K562 (cell line): ENCODE measurements at regions not wholly inside any gene's neighbourhood (a gene's known extent, or its start where the extent isn't known, plus 50 kb on each side); places are given as distances from the start of the nearest gene placed in this dataset.

ENCODE experiments used
- ATAC-seq: fragments of 200-7000 bp; cut with Tn5 transposase; 3 replicates; pipeline ENCODE4 v1.9.1; 2020; ENCODE audit warnings: moderate library complexity
- BruUV-seq: library from RNA; stranded (reverse); fragments of 400-500 nt; replicated peaks from 2 replicates; lab custom pipeline; 2021; lab: Mats Ljungman, UMichigan
- CTCF ChIA-PET: fragments of 300-600 bp; formaldehyde crosslinking; extraction: SDS; loops from one replicate; lab custom pipeline; 2021; ENCODE audit warnings: low intra/inter-chr PET ratio; lab: Yijun Ruan, JAX
- POLR2A ChIA-PET: fragments of 300-600, 350-650 bp; sonication (Branson Sonifier 250); formaldehyde crosslinking; extraction: SDS; loops from one replicate; lab custom pipeline; 2021; ENCODE audit warnings: antibody characterized with exemption, inconsistent platforms; lab: Yijun Ruan, JAX
- DNase-seq, 4 experiments: peaks; one replicate each; pipeline versions ENCODE4 v3.0.0 to v3.0.0-alpha.2; 2011 to 2018; ENCODE audit warnings: low spot score in 3 of 4, mixed read lengths in 3 of 4; ENCODE audit errors: extremely low read depth in 1 of 4
- FAIRE-seq: peaks from 2 replicates; lab custom pipeline; 2011; peaks lifted over from hg19 to GRCh38; lab: Jason Lieb, UNC
- H2AFZ ChIP-seq: 2 replicates; pipeline ENCODE4 v1.6.0; 2011; ENCODE audit warnings: low read depth, low read length, control low read depth, inconsistent platforms
- H3K27ac ChIP-seq: fragments of 200-600 bp; 3 replicates; pipeline ENCODE4 v1.8.0; 2011; ENCODE audit warnings: low read depth, mild to moderate bottlenecking, control low read depth, inconsistent platforms, low read length, moderate library complexity, mixed read lengths; ENCODE audit errors: extremely low read depth
- H3K27me3 ChIP-seq, 2 experiments: fragments of 300-600 bp in 1 of 2; 2 replicates in 1 of 2; 3 replicates in 1 of 2; pipeline versions ENCODE4 v1.6.0 to v1.8.0; 2011; ENCODE audit warnings: inconsistent platforms in 2 of 2, low read length in 2 of 2, mild to moderate bottlenecking in 1 of 2, mixed read lengths in 1 of 2, moderate library complexity in 1 of 2; ENCODE audit not compliant: control insufficient read depth in 2 of 2, insufficient read depth in 2 of 2
- H3K36me3 ChIP-seq: fragments of 300-600 bp; 3 replicates; pipeline ENCODE4 v1.8.0; 2011; ENCODE audit warnings: mild to moderate bottlenecking, low read length, inconsistent platforms; ENCODE audit not compliant: control insufficient read depth, insufficient read depth
- H3K4me1 ChIP-seq, 2 experiments: fragments of 200-600 bp in 1 of 2; replicated peaks in 1 of 2; 2 replicates in 1 of 2; 3 replicates in 1 of 2; pipeline versions ENCODE4 v1.5.1 to v1.8.0; 2011; ENCODE audit warnings: inconsistent platforms in 2 of 2, low read length in 2 of 2, mild to moderate bottlenecking in 1 of 2, mixed read lengths in 1 of 2, moderate library complexity in 1 of 2; ENCODE audit not compliant: control insufficient read depth in 2 of 2, insufficient read depth in 2 of 2
- H3K4me2 ChIP-seq: 2 replicates; pipeline ENCODE4 v1.6.1; 2011; ENCODE audit warnings: low read length, control low read depth, inconsistent platforms, mixed read lengths; ENCODE audit not compliant: insufficient read depth
- H3K4me3 ChIP-seq: fragments of 200-600 bp; sonication (generic), shearing (Covaris generic); 2 replicates; pipeline ENCODE4 v1.5.1; 2016; ENCODE audit warnings: control low read depth, inconsistent platforms
- H3K79me2 ChIP-seq: fragments of 200-600 bp; 3 replicates; pipeline ENCODE4 v1.8.0; 2011; ENCODE audit warnings: low read length, inconsistent platforms; ENCODE audit not compliant: control insufficient read depth, insufficient read depth
- H3K9ac ChIP-seq, 2 experiments: 2 replicates each; pipeline versions ENCODE4 v1.6.0 to v1.6.1; 2011; ENCODE audit warnings: low read depth in 2 of 2, low read length in 2 of 2, control low read depth in 1 of 2, inconsistent platforms in 1 of 2, mild to moderate bottlenecking in 1 of 2, mixed read lengths in 1 of 2; ENCODE audit not compliant: insufficient read depth in 1 of 2
- H3K9me1 ChIP-seq: one replicate; pipeline ENCODE4 v1.6.0; 2011; ENCODE audit warnings: inconsistent platforms, mild to moderate bottlenecking, low read length, moderate library complexity; ENCODE audit not compliant: control insufficient read depth, insufficient read depth
- H3K9me3 ChIP-seq: replicated peaks from 2 replicates; pipeline ENCODE4 v1.5.1; 2011; ENCODE audit warnings: low read depth, low read length, inconsistent platforms; ENCODE audit not compliant: control insufficient read depth, insufficient read depth
- H4K20me1 ChIP-seq: replicated peaks from 2 replicates; pipeline ENCODE4 v1.6.1; 2011; ENCODE audit warnings: low read length, inconsistent platforms, mixed read lengths; ENCODE audit not compliant: control insufficient read depth, insufficient read depth
- ATF2 ChIP-seq: sonication (generic); formaldehyde crosslinking; IDR thresholded peaks from 2 replicates; pipeline ENCODE4 v1.8.1; 2022; ENCODE audit warnings: missing genetic modification reagents
- BDP1 ChIP-seq: IDR thresholded peaks from 3 replicates; pipeline ENCODE4 v1.6.1; 2011; ENCODE audit not compliant: insufficient read length, insufficient read depth
- CBX8 ChIP-seq: fragments of 200-600 bp; sonication (generic); IDR thresholded peaks from 2 replicates; pipeline ENCODE4 v1.6.1; 2012; ENCODE audit warnings: borderline replicate concordance, mixed run types, low read depth, mild to moderate bottlenecking, moderate library complexity, mixed read lengths, low read length, control low read depth, inconsistent platforms; ENCODE audit not compliant: poor library complexity, severe bottlenecking; ENCODE audit errors: extremely low read depth
- DEAF1 ChIP-seq: fragments of 450-650 bp; formaldehyde crosslinking; IDR thresholded peaks from 2 replicates; pipeline ENCODE4 v1.4.0; 2020; ENCODE audit warnings: mild to moderate bottlenecking, moderate library complexity
- EWSR1 ChIP-seq: fragments of 450-650 bp; IDR thresholded peaks from 2 replicates; pipeline ENCODE4 v1.6.1; 2018; ENCODE audit warnings: borderline replicate concordance, mild to moderate bottlenecking, low read depth, moderate library complexity; ENCODE audit not compliant: partially characterized antibody
- MEF2A ChIP-seq: IDR thresholded peaks from 2 replicates; pipeline ENCODE4 v1.6.1; 2011; ENCODE audit warnings: low read depth, mild to moderate bottlenecking, low read length, moderate library complexity; ENCODE audit not compliant: control insufficient read depth
- MEIS2 ChIP-seq: fragments of 450-650 bp; IDR thresholded peaks from 2 replicates; pipeline ENCODE4 v1.6.1; 2014; ENCODE audit warnings: mild to moderate bottlenecking; ENCODE audit not compliant: partially characterized antibody
- MTA2 ChIP-seq: fragments of 450-650 bp; IDR thresholded peaks from 2 replicates; pipeline ENCODE4 v1.6.1; 2016; ENCODE audit warnings: low read depth
- RB1 ChIP-seq: fragments of 450-650 bp; IDR thresholded peaks from 2 replicates; pipeline ENCODE4 v1.6.1; 2017; ENCODE audit warnings: low read depth, mild to moderate bottlenecking
- SMAD1 ChIP-seq: fragments of 150-350 bp; IDR thresholded peaks from 2 replicates; pipeline ENCODE4 v1.6.1; 2014; ENCODE audit warnings: low read length, low read depth; ENCODE audit not compliant: partially characterized antibody
- SNAPC5 ChIP-seq: fragments of 250-450 bp; sonication (Bioruptor Pico); IDR thresholded peaks from 2 replicates; pipeline ENCODE4 v1.8.0; 2021; ENCODE audit warnings: moderate library complexity, mild to moderate bottlenecking, inconsistent platforms
- SOX6 ChIP-seq: fragments of 450-650 bp; IDR thresholded peaks from 2 replicates; pipeline ENCODE4 v1.6.1; 2014; ENCODE audit warnings: mild to moderate bottlenecking
- TCF7L2 ChIP-seq: fragments of 150-350 bp; IDR thresholded peaks from 2 replicates; pipeline ENCODE4 v1.6.1; 2016; ENCODE audit warnings: low read depth, mild to moderate bottlenecking, low read length, moderate library complexity
- ZNF143 ChIP-seq: sonication (generic); formaldehyde crosslinking; IDR thresholded peaks from 2 replicates; pipeline ENCODE4 v1.9.0; 2022; ENCODE audit warnings: mild to moderate bottlenecking, missing genetic modification reagents
- ZNF551 ChIP-seq: fragments of 250-450 bp; sonication (Bioruptor Pico); IDR thresholded peaks from 2 replicates; pipeline ENCODE4 v1.5.0; 2021; ENCODE audit warnings: mild to moderate bottlenecking, moderate library complexity
- ZNF77 ChIP-seq: fragments of 250-450 bp; sonication (Bioruptor Pico); IDR thresholded peaks from 2 replicates; pipeline ENCODE4 v1.5.0; 2020
- WGBS: fragments of 100-300 bp; shearing (Covaris generic); methylation state at CpG from one replicate; pipeline ENCODE4 v1.1.6; 2016; ENCODE audit warnings: low coverage, mixed read lengths; ENCODE audit not compliant: insufficient coverage; ENCODE audit errors: missing lambda C conversion rate; 5-methylcytosine and 5-hydroxymethylcytosine counted together
- in situ Hi-C: fragments of 300-500 bp; cut with MboI; formaldehyde crosslinking; loops from 4 replicates; pipeline ENCODE4 v1.15.0; 2018; ENCODE audit warnings: inconsistent platforms, mixed read lengths
- intact Hi-C: fragments of 100-400 bp; cut with micrococcal nuclease; formaldehyde crosslinking; loops from 2 replicates; pipeline ENCODE4 v1.14.2; 2022

- no peaks in the 10 kb centered on the region for H4K20me1 ChIP-seq
- ChIA-PET POLR2A (no interaction called here), CTCF (no interaction called here)
- H2AFZ ChIP-seq: no peak overlapping the region
- no TSS peak for BruUV-seq
- TF ChIP-seq RB1 (no peak), BDP1 (no peak), EWSR1 (no peak), ATF2 (no peak), MEIS2 (no peak), ZNF551 (CRISPR knock-in tag) (no peak), ZNF143 (CRISPR knock-in tag) (no peak), MEF2A (no peak), SMAD1 (no peak), MTA2 (no peak), DEAF1 (CRISPR knock-in tag) (no peak), SNAPC5 (CRISPR knock-in tag) (no peak), ZNF77 (CRISPR knock-in tag) (no peak), CBX8 (no peak), TCF7L2 (no peak), SOX6 (no peak)
- H3K4me1 ChIP-seq: no peaks in the 10 kb centered on the region
- intact Hi-C loops: no loop called here
- DNase-seq (no peak), FAIRE-seq (no peak), ATAC-seq (no peak)
- no peaks in the 10 kb centered on the region for H3K9me1 ChIP-seq
- no peak overlapping the region for H3K9ac ChIP-seq
- no peaks in the 10 kb centered on the region for H3K9me3 ChIP-seq
- in situ Hi-C loops: no loop called here
- no peaks in the 10 kb centered on the region for H3K36me3 ChIP-seq
- 0% methylated on average over 5 of the region's 5 CpGs for WGBS
- H3K79me2 ChIP-seq: no peaks in the 10 kb centered on the region
- no peaks in the 10 kb centered on the region for H3K27me3 ChIP-seq
- no peak overlapping the region for H3K4me2 ChIP-seq
- H3K4me3 ChIP-seq: no peak overlapping the region
- H3K27ac ChIP-seq: no peak overlapping the region
Measured at GRCh38 chr9:117936185-117937130, 232.3 kb downstream of the TLR4 start.
